CD4-positive, alpha-beta T cell treated with Interferon gamma for 1 hour (primary cell): ENCODE measurements at regions not wholly inside any gene's neighbourhood (a gene's known extent, or its start where the extent isn't known, plus 50 kb on each side); places are given as distances from the start of the nearest gene placed in this dataset.

Experiments
- DNase-seq: peaks from one replicate; pipeline ENCODE4 v3.0.0-alpha.2; 2020

- peak; percentile 28 for DNase-seq
Measured at GRCh38 chr3:195001961-195002861, 268.7 kb downstream of the XXYLT1 start.

GRCh38 chr3:195003006-195003892 is 267.7 kb downstream of the XXYLT1 start:
- DNase-seq: peak; percentile 12

- no peak for DNase-seq
Measured at GRCh38 chr3:195003893-195004289, 267.1 kb downstream of the XXYLT1 start.

GRCh38 chr3:195004512-195005250 is 266.3 kb downstream of the XXYLT1 start:
- DNase-seq: no peak

GRCh38 chr3:195005251-195005620 is 265.7 kb downstream of the XXYLT1 start:
- no peak for DNase-seq

GRCh38 chr3:195005759-195006510 is 265.0 kb downstream of the XXYLT1 start:
- no peak for DNase-seq

GRCh38 chr3:195007151-195007550 is 263.8 kb downstream of the XXYLT1 start:
- DNase-seq: no peak

- no peak for DNase-seq
Measured at GRCh38 chr3:195007766-195008165, 263.2 kb downstream of the XXYLT1 start.

- no peak for DNase-seq
Measured at GRCh38 chr3:195008816-195009215, 262.1 kb downstream of the XXYLT1 start.

GRCh38 chr3:195009616-195010015 is 261.3 kb downstream of the XXYLT1 start:
- no peak for DNase-seq

- DNase-seq: no peak
Measured at GRCh38 chr3:195010551-195011100, 260.3 kb downstream of the XXYLT1 start.

- no peak for DNase-seq
Measured at GRCh38 chr3:195011231-195011834, 259.6 kb downstream of the XXYLT1 start.

GRCh38 chr3:195012100-195012499 is 258.9 kb downstream of the XXYLT1 start:
- no peak for DNase-seq

GRCh38 chr3:195012571-195012970 is 258.4 kb downstream of the XXYLT1 start:
- no peak for DNase-seq

GRCh38 chr3:195013411-195014361 is 257.3 kb downstream of the XXYLT1 start:
- DNase-seq: no peak

GRCh38 chr3:195015021-195015420 is 255.9 kb downstream of the XXYLT1 start:
- no peak for DNase-seq

- DNase-seq: no peak
Measured at GRCh38 chr3:195017151-195017550, 253.8 kb downstream of the XXYLT1 start.
